OCI-M1 (cell line): ENCODE measurements at regions not wholly inside any gene's neighbourhood (a gene's known extent, or its start where the extent isn't known, plus 50 kb on each side); places are given as distances from the start of the nearest gene placed in this dataset.

Experiments
- DNase-seq: peaks from one replicate; lab custom pipeline; 2025; lab: John Stamatoyannopoulos, UW

- DNase-seq: no peak
Measured at GRCh38 chr7:54629771-54630170, 87.6 kb downstream of the VSTM2A start.

- no peak for DNase-seq
Measured at GRCh38 chr7:54622696-54623309, 80.6 kb downstream of the VSTM2A start.
